Kidney (tissue), 13 donors: ENCODE measurements at regions not wholly inside any gene's neighbourhood (a gene's known extent, or its start where the extent isn't known, plus 50 kb on each side); places are given as distances from the start of the nearest gene placed in this dataset.

Experiments used
- DNase-seq, 5 donors: peaks; one replicate each; pipeline ENCODE4 v3.0.0-alpha.2; 2013 to 2020
- FAIRE-seq: peaks from 2 replicates; lab custom pipeline; 2012; peaks lifted over from hg19 to GRCh38; lab: Jason Lieb, UNC
- H3K27ac ChIP-seq, 2 donors: one replicate each; pipeline ENCODE4 v1.7.0; 2013; ENCODE audit warnings: low read depth in 2 of 2, low read length in 2 of 2, inconsistent platforms in 1 of 2
- H3K27me3 ChIP-seq: one replicate; pipeline ENCODE4 v1.7.1; 2013; ENCODE audit warnings: low read length, inconsistent platforms; ENCODE audit not compliant: control insufficient read depth, insufficient read depth
- H3K36me3 ChIP-seq, 3 donors: one replicate each; pipeline versions ENCODE4 v1.7.0 to v1.7.1; 2013; ENCODE audit warnings: low read length in 3 of 3, control low read depth in 1 of 3, inconsistent platforms in 1 of 3; ENCODE audit not compliant: insufficient read depth in 3 of 3, control insufficient read depth in 2 of 3
- H3K4me1 ChIP-seq, 3 donors: one replicate each; pipeline versions ENCODE4 v1.7.0 to v1.7.1; 2013; ENCODE audit warnings: low read length in 3 of 3, inconsistent platforms in 1 of 3, low read depth in 1 of 3; ENCODE audit not compliant: control insufficient read depth in 2 of 3, insufficient read depth in 2 of 3
- H3K4me3 ChIP-seq, 3 donors: one replicate each; pipeline versions ENCODE4 v1.7.0 to v1.8.1; 2013; ENCODE audit warnings: low read length in 3 of 3, control low read depth in 1 of 3, inconsistent platforms in 1 of 3
- H3K9ac ChIP-seq, 3 donors: one replicate each; pipeline versions ENCODE4 v1.7.0 to v1.7.1; 2013; ENCODE audit warnings: low read length in 3 of 3, control low read depth in 1 of 3, inconsistent platforms in 1 of 3
- H3K9me3 ChIP-seq, 3 donors: one replicate each; pipeline versions ENCODE4 v1.7.0 to v1.7.1; 2013; ENCODE audit warnings: low read length in 3 of 3, control low read depth in 1 of 3, inconsistent platforms in 1 of 3; ENCODE audit not compliant: control insufficient read depth in 2 of 3, insufficient read depth in 1 of 3
- intact Hi-C: fragments of 100-400 bp; cut with DNase I; formaldehyde crosslinking; loops from one replicate; pipeline ENCODE4 v1.11.1; 2022
- TF ChIP-seq, protein P1 (sequence below): IDR thresholded peaks from 3 replicates; pipeline ENCODE4 v1.5.1; 2012; ENCODE audit warnings: mild to moderate bottlenecking, moderate library complexity, borderline replicate concordance; ENCODE audit not compliant: insufficient read depth; ENCODE audit errors: extremely low read depth
- donor health status: control.
- donor health status: control.
- donor health status: control.
- donor health status: control.
- donor health status: control.
- donor health status: DM: yes; HTN: yes; CAD: no.
- donor health status: Normal renal cell carcinoma (clear cell type).

GRCh38 chr3:177414093-177414492, 216.8 kb upstream of the TBL1XR1 start:
- no peak overlapping the region for H3K27ac ChIP-seq
- DNase-seq (no peak), FAIRE-seq (no peak)
- H3K4me1 ChIP-seq, result no peaks in the 10 kb centered on the region
- H3K27me3 ChIP-seq, result no peaks in the 10 kb centered on the region
- H3K36me3 ChIP-seq, result no peaks in the 10 kb centered on the region
- H3K4me3 ChIP-seq, result no peak overlapping the region
- intact Hi-C loops, result no loop called here
- no peaks in the 10 kb centered on the region for H3K9me3 ChIP-seq
- H3K9ac ChIP-seq, result no peak overlapping the region
- TF ChIP-seq, protein P1, sequence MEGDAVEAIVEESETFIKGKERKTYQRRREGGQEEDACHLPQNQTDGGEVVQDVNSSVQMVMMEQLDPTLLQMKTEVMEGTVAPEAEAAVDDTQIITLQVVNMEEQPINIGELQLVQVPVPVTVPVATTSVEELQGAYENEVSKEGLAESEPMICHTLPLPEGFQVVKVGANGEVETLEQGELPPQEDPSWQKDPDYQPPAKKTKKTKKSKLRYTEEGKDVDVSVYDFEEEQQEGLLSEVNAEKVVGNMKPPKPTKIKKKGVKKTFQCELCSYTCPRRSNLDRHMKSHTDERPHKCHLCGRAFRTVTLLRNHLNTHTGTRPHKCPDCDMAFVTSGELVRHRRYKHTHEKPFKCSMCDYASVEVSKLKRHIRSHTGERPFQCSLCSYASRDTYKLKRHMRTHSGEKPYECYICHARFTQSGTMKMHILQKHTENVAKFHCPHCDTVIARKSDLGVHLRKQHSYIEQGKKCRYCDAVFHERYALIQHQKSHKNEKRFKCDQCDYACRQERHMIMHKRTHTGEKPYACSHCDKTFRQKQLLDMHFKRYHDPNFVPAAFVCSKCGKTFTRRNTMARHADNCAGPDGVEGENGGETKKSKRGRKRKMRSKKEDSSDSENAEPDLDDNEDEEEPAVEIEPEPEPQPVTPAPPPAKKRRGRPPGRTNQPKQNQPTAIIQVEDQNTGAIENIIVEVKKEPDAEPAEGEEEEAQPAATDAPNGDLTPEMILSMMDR, result no peak

DNA sequence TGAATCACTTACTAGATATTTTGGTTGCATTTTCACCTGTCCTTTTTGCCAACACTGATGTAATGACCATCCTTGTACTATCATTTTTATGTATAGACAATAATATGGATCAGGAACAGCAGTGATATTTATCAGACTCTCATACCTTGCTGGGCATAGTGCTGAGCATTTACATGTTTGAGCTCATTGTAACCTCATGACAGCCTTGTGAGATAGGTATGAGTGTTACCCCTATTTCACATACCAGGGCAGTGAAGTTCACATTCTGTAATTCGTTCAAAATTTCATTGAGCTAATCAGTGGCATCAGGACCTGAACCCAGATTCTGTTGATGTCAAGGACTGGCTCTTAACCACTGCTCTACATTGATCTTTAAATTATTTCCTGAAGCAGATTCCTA, 221.5 kb upstream of the TBL1XR1 start:
- no peaks in the 10 kb centered on the region for H3K36me3 ChIP-seq
- H3K9ac ChIP-seq, result no peak overlapping the region
- no peaks in the 10 kb centered on the region for H3K27me3 ChIP-seq
- no peak overlapping the region for H3K4me3 ChIP-seq
- no peak for DNase-seq
- TF ChIP-seq, protein P1, result no peak
- FAIRE-seq, result no peak
- H3K4me1 ChIP-seq, result no peaks in the 10 kb centered on the region
- H3K9me3 ChIP-seq, result no peaks in the 10 kb centered on the region
- no peak overlapping the region for H3K27ac ChIP-seq
- intact Hi-C loops, result no loop called here

GRCh38 chr3:177419904-177420601, 222.8 kb upstream of the TBL1XR1 start:
- TF ChIP-seq, protein P1, result no peak
- no peaks in the 10 kb centered on the region for H3K9me3 ChIP-seq
- FAIRE-seq (no peak), DNase-seq (no peak)
- no peaks in the 10 kb centered on the region for H3K4me1 ChIP-seq
- H3K4me3 ChIP-seq, result no peak overlapping the region
- H3K27ac ChIP-seq, result no peak overlapping the region
- no peaks in the 10 kb centered on the region for H3K36me3 ChIP-seq
- no peak overlapping the region for H3K9ac ChIP-seq
- no peaks in the 10 kb centered on the region for H3K27me3 ChIP-seq
- intact Hi-C loops, result no loop called here
